Panc1 (cell line): ENCODE measurements at regions not wholly inside any gene's neighbourhood (a gene's known extent, or its start where the extent isn't known, plus 50 kb on each side); places are given as distances from the start of the nearest gene placed in this dataset.
A peak's percentile ranks its signal among the peaks of the same experiment; 100 is the strongest.
"Not testable (repeated sequence)": the region's sequence is repeated elsewhere in the genome, so short reads cannot be mapped to it uniquely, and the experiment has no call there.

ENCODE experiments used
- ATAC-seq: fragments of 200-7000 bp; cut with Tn5 transposase; 2 replicates; pipeline ENCODE4 v1.9.1; 2020; ENCODE audit warnings: mild to moderate bottlenecking, moderate library complexity
- BruUV-seq: library from RNA; stranded (reverse); fragments of 400-500 nt; replicated peaks from 2 replicates; lab custom pipeline; 2021; lab: Mats Ljungman, UMichigan
- CTCF ChIA-PET: fragments of 300-600 bp; sonication (Branson Sonifier 250); formaldehyde crosslinking; loops from one replicate; lab custom pipeline; 2022; ENCODE audit warnings: antibody characterized with exemption; lab: Charles Lee
- POLR2A ChIA-PET: fragments of 300-600 bp; sonication (Branson Sonifier 250); formaldehyde crosslinking; loops from one replicate; lab custom pipeline; 2022; ENCODE audit warnings: antibody characterized with exemption; lab: Charles Lee
- DNase-seq: peaks from one replicate; pipeline ENCODE4 v3.0.0-alpha.2; 2010; ENCODE audit warnings: low read depth, low spot score
- H3K27ac ChIP-seq: 2 replicates; pipeline ENCODE4 v1.5.1; 2011; ENCODE audit warnings: mild to moderate bottlenecking, low read length, inconsistent platforms
- H3K27me3 ChIP-seq: fragments of 200-500 bp; sonication (Bioruptor generic); 2 replicates; pipeline ENCODE4 v1.6.0; 2014; ENCODE audit warnings: low read length, inconsistent platforms; ENCODE audit not compliant: control insufficient read depth, insufficient read depth
- H3K36me3 ChIP-seq: fragments of 200-500 bp; sonication (Bioruptor generic); 2 replicates; pipeline ENCODE4 v1.5.1; 2014; ENCODE audit warnings: inconsistent platforms, mild to moderate bottlenecking, low read length, moderate library complexity; ENCODE audit not compliant: control insufficient read depth, insufficient read depth
- H3K4me1 ChIP-seq: 2 replicates; pipeline ENCODE4 v1.5.1; 2011; ENCODE audit warnings: inconsistent platforms, mild to moderate bottlenecking, low read length, moderate library complexity; ENCODE audit not compliant: control insufficient read depth, insufficient read depth
- H3K4me3 ChIP-seq, 2 experiments: 2 replicates each; pipeline ENCODE4 v1.5.1; 2011 to 2012; ENCODE audit warnings: low read depth in 2 of 2, low read length in 2 of 2, mild to moderate bottlenecking in 2 of 2, inconsistent platforms in 1 of 2, moderate library complexity in 1 of 2
- H3K9me3 ChIP-seq: fragments of 200-500 bp; sonication (Bioruptor generic); 2 replicates; pipeline ENCODE4 v1.5.1; 2014; ENCODE audit warnings: low read depth, mild to moderate bottlenecking, inconsistent platforms, low read length, moderate library complexity; ENCODE audit not compliant: control insufficient read depth, insufficient read depth
- CTCF ChIP-seq: fragments of 450-650 bp; IDR thresholded peaks from 2 replicates; pipeline ENCODE4 v1.5.1; 2017; ENCODE audit warnings: mild to moderate bottlenecking
- POLR2AphosphoS5 ChIP-seq: IDR thresholded peaks from 2 replicates; pipeline ENCODE4 v1.6.1; 2012; ENCODE audit warnings: mild to moderate bottlenecking, low read depth, low read length, moderate library complexity
- REST ChIP-seq, 2 experiments: IDR thresholded peaks; 2 replicates each; pipeline ENCODE4 v1.6.1; 2011 to 2012; ENCODE audit warnings: low read depth in 2 of 2, control low read depth in 1 of 2, low read length in 1 of 2, mild to moderate bottlenecking in 1 of 2, moderate library complexity in 1 of 2; ENCODE audit not compliant: insufficient read depth in 1 of 2
- SIN3A ChIP-seq: IDR thresholded peaks from 2 replicates; pipeline ENCODE4 v1.6.1; 2012; ENCODE audit warnings: low read depth, mild to moderate bottlenecking, low read length, moderate library complexity, borderline replicate concordance; ENCODE audit not compliant: insufficient read depth
- TCF7L2 ChIP-seq: IDR thresholded peaks from 2 replicates; pipeline ENCODE4 v1.6.1; 2011; ENCODE audit warnings: mild to moderate bottlenecking, low read depth, low read length, inconsistent platforms
- in situ Hi-C: cut with HindIII; loops from 2 replicates; pipeline ENCODE4 v1.10.0; 2016; ENCODE audit warnings: low sequenced_read_pairs, low pct_unique_long_range_greater_than_20kb
- intact Hi-C: fragments of 100-400 bp; cut with micrococcal nuclease; formaldehyde crosslinking; loops from one replicate; pipeline ENCODE4 v1.10.0; 2022; ENCODE audit not compliant: unreplicated experiment

GRCh38 chrX:64662876-64663275, 267.6 kb upstream of the MTMR8 start:
- BruUV-seq, result no TSS peak
- TF ChIP-seq SIN3A (no peak), TCF7L2 (no peak), POLR2AphosphoS5 (no peak), REST (IDR thresholded peaks at IDR 0.05; ENCODE audit: insufficient read depth in 1 of 2, low read depth in 2 of 2, low read length in 1 of 2) (no peak), CTCF (no peak)

GRCh38 chrX:64657229-64657628, 262.0 kb upstream of the MTMR8 start:
- in situ Hi-C loops, BruUV-seq, H3K36me3 ChIP-seq, H3K4me3 ChIP-seq, intact Hi-C loops, CTCF ChIA-PET, H3K9me3 ChIP-seq, H3K27ac ChIP-seq, DNase-seq, H3K4me1 ChIP-seq, POLR2A ChIA-PET, H3K27me3 ChIP-seq, ATAC-seq: not testable (repeated sequence)

More at GRCh38 chrX:64662876-64663275, 267.6 kb upstream of the MTMR8 start:
- DNase-seq, result no peak
- ChIA-PET POLR2A (no interaction called here), CTCF (no interaction called here)
- intact Hi-C loops (no loop called here), in situ Hi-C loops (no loop called here)
- no peak for ATAC-seq
- Histone ChIP-seq H3K36me3 (no peaks in the 10 kb centered on the region), H3K27ac (no peak overlapping the region), H3K9me3 (no peaks in the 10 kb centered on the region), H3K27me3 (no peaks in the 10 kb centered on the region), H3K4me1 (no peaks in the 10 kb centered on the region), H3K4me3 (no peak overlapping the region)

- CTCF ChIA-PET, result no interaction called here
- no peak overlapping the region for H3K4me3 ChIP-seq
- intact Hi-C loops, result no loop called here
- H3K9me3 ChIP-seq, result no peaks in the 10 kb centered on the region
- no peaks in the 10 kb centered on the region for H3K4me1 ChIP-seq
- DNase-seq, result no peak
- no peak overlapping the region for H3K27ac ChIP-seq
- no peaks in the 10 kb centered on the region for H3K27me3 ChIP-seq
- no TSS peak for BruUV-seq
- TF ChIP-seq SIN3A (no peak), POLR2AphosphoS5 (no peak), TCF7L2 (no peak), REST (IDR thresholded peaks at IDR 0.05; ENCODE audit: insufficient read depth in 1 of 2, low read depth in 2 of 2, low read length in 1 of 2) (no peak), CTCF (peak; percentile 29)
- no peak for ATAC-seq
- POLR2A ChIA-PET, result no interaction called here
- no peaks in the 10 kb centered on the region for H3K36me3 ChIP-seq
- in situ Hi-C loops, result no loop called here
Measured at GRCh38 chrX:64642482-64642881, 247.2 kb upstream of the MTMR8 start.
